Central memory CD8-positive, alpha-beta T cell (primary cell): ENCODE measurements at regions not wholly inside any gene's neighbourhood (a gene's known extent, or its start where the extent isn't known, plus 50 kb on each side); places are given as distances from the start of the nearest gene placed in this dataset.

Experiments
- ATAC-seq: fragments of 150-1000 bp; cut with Tn5 transposase; replicated peaks from 2 replicates; pipeline ENCODE4 v1.10.0; 2022; ENCODE audit warnings: mild to moderate bottlenecking, moderate FRiP score, moderate number of reproducible peaks; ENCODE audit not compliant: poor library complexity, severe bottlenecking; ENCODE audit errors: extremely low read depth
- DNase-seq, 2 donors: peaks; one replicate each; pipeline ENCODE4 v3.0.0; 2021; ENCODE audit warnings: low spot score in 2 of 2
- H3K27ac Mint-ChIP-seq: one replicate; pipeline ENCODE4 v1.8.0; 2022; ENCODE audit warnings: low read depth, mild to moderate bottlenecking, moderate library complexity, mixed read lengths
- H3K27me3 Mint-ChIP-seq: one replicate; pipeline ENCODE4 v1.8.0; 2022; ENCODE audit warnings: mixed read lengths
- H3K36me3 Mint-ChIP-seq: one replicate; pipeline ENCODE4 v1.8.0; 2022; ENCODE audit warnings: mild to moderate bottlenecking, moderate library complexity, mixed read lengths; ENCODE audit not compliant: insufficient read depth
- H3K4me1 Mint-ChIP-seq: one replicate; pipeline ENCODE4 v1.8.0; 2022; ENCODE audit warnings: mixed read lengths
- H3K4me3 Mint-ChIP-seq: one replicate; pipeline ENCODE4 v1.8.0; 2022; ENCODE audit warnings: mild to moderate bottlenecking, moderate library complexity, mixed read lengths
- H3K9me3 Mint-ChIP-seq: one replicate; pipeline ENCODE4 v1.8.0; 2022; ENCODE audit warnings: mixed read lengths

DNA sequence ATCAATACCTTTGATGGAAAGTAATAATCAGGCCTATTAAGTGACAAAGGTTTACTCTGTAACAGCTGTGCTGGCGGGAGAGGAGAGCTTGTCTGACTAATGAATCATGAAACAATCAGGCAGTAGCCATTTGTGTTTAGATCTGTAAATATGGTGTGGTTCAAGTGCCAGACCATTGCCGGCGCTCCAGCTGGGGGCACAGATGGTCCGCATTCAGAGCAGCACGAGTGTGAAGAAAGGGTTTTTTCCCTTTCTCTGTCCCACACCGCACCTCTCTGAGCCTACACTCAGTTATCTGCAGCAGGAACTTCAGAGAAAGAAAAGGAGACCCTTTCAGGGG is 111.3 kb upstream of the PAQR3 start:
- no peak for DNase-seq
- no peak overlapping the region for H3K4me3 Mint-ChIP-seq
- H3K4me1 Mint-ChIP-seq: no peaks in the 10 kb centered on the region
- H3K36me3 Mint-ChIP-seq: no peaks in the 10 kb centered on the region
- H3K27me3 Mint-ChIP-seq: no peaks in the 10 kb centered on the region
- H3K27ac Mint-ChIP-seq: no peak overlapping the region
- peaks cover 5% of the 10 kb centered on the region for H3K9me3 Mint-ChIP-seq
- ATAC-seq: no peak

DNA sequence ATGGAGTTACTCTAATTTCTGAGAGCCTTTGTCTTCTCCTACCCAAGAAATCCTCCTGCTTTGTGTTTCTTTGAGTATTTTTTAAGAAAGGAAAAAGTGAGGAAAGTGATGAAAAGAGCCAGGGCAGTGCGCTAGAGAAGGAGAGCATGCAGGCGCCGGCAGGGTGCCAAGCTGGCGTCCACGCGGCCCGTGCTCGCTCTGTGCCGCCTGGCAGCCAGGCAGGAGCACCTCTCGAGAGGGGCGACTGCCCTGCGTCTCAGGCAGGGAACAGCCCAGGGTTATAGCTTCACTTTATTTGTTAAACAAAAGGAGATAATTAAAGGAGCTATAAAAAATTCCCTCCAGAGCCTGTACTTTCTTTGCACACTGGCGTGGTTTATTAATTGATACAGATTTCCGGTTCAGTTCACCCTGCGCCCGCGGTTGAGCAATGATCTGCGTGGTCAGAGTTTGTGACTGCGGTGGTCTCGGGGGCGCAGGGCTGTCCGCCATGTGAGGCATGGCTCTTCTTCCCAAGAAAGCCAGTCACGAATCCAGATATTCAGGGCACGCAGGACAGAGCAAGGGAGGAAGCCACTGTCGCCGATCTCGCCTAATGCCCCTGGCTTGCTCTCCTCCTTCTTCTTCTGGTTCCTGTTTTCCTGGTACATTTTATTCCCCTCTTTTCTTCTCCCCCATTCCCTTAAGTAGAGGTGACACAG is 110.8 kb upstream of the PAQR3 start:
- Mint-ChIP-seq H3K4me3 (no peak overlapping the region), H3K27ac (no peak overlapping the region), H3K4me1 (no peaks in the 10 kb centered on the region), H3K36me3 (no peaks in the 10 kb centered on the region), H3K9me3 (peaks cover 5% of the 10 kb centered on the region), H3K27me3 (no peaks in the 10 kb centered on the region)
- DNase-seq (no peak), ATAC-seq (no peak)

DNA sequence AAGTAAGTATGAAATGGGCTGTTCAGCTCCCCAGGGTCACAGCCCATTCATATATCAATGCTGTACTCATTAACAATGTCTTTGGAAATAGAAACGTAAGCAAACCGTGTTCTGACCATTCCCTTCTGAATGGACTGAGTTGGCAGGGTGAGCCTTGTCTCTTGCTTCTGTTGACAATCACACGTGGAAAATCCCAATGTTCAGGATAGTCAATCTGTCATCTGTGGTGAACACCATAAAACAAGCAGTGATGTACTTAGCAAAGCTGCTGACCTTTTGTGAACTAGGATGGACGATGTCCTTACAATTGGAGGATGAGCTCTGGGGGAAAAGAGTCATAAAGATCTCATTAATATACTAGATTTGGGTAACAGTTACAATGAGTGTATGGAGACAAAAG is 109.6 kb upstream of the PAQR3 start:
- H3K9me3 Mint-ChIP-seq: peaks cover under 1% of the 10 kb centered on the region
- H3K27me3 Mint-ChIP-seq: no peaks in the 10 kb centered on the region
- ATAC-seq: no peak
- H3K4me3 Mint-ChIP-seq: no peak overlapping the region
- H3K4me1 Mint-ChIP-seq: no peaks in the 10 kb centered on the region
- DNase-seq: no peak
- H3K36me3 Mint-ChIP-seq: no peaks in the 10 kb centered on the region
- H3K27ac Mint-ChIP-seq: no peak overlapping the region

DNA sequence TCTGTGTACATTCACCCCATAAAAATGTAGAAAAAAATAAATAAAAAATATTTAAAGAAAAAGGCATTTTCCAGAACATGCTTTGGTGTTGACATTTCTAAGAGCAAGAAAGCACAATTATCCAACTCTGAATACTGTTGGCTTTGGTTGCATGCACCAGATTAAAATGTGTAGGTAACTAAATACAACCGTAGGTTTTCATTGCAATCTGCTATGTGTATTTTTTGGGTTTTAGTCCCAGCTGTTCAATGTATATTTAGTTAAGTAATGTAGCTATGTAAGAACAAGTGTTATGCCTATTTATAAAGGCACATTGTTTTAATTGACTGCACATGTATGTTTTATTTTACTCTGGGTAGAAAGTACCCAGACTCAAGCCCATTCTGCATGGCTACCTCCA is 108.1 kb upstream of the PAQR3 start:
- no peak for ATAC-seq
- Mint-ChIP-seq H3K27me3 (no peaks in the 10 kb centered on the region), H3K36me3 (no peaks in the 10 kb centered on the region), H3K9me3 (no peaks in the 10 kb centered on the region), H3K4me1 (no peaks in the 10 kb centered on the region), H3K4me3 (no peak overlapping the region), H3K27ac (no peak overlapping the region)
- no peak for DNase-seq

DNA sequence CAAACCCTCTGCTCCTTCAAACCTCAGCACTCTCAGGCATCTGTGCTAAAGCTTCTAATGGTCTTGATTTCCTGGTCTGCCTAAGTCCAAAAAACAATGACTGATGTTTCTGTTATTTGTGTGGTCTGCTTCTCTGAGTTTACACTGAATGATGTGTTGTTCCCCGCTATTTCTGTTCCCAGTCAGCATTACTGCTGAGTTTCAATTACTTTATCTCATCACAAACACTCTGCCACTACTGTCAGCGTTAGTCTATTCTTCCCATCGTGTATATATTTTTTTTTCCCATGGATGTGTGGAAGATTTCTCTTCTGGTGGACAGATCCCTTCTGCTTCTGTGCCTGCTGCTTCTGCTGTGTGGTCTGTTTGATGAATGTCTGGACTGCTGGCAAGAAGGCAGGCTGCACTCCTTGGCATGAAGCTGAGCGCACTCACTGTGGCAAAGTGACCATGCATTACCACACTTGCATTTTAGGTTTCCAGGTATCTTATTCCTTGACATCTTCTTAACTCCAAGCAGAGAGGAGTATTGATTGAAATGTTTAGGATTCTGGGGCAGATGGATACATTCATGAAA is 106.9 kb upstream of the PAQR3 start:
- no peak for DNase-seq
- Mint-ChIP-seq H3K36me3 (no peaks in the 10 kb centered on the region), H3K27ac (no peak overlapping the region)

DNA sequence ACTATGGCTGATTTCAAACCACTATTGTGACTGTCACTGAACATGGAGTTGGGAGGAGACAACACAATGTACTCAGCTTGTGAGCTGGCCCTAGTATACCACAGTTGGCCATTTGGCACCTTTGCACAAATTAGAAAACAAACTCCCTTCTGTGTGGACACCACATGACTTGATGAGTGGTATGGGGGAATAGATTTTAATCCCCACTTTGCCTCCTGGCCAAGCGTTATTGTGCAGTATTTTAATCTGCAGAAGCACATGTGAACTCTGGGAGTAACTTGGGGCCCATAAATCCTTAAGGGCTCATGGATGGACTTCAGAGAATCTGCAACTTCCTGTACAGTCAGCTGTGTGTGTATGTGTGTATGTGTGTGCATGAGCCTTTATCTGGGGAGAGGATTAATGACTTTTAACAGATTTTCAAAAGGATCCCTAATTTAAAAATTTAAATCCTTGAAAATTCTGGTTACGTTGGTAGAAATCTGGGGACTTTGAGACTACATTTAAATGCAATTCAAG is 105.0 kb upstream of the PAQR3 start:
- Mint-ChIP-seq H3K27ac (no peak overlapping the region), H3K4me3 (no peak overlapping the region), H3K9me3 (no peaks in the 10 kb centered on the region), H3K27me3 (no peaks in the 10 kb centered on the region), H3K36me3 (no peaks in the 10 kb centered on the region), H3K4me1 (no peaks in the 10 kb centered on the region)
- no peak for DNase-seq
- ATAC-seq: no peak

More for the DNA sequence above, 106.9 kb upstream of the PAQR3 start:
- Mint-ChIP-seq H3K4me3 (no peak overlapping the region), H3K9me3 (no peaks in the 10 kb centered on the region), H3K4me1 (no peaks in the 10 kb centered on the region), H3K27me3 (no peaks in the 10 kb centered on the region)
- ATAC-seq: no peak

GRCh38 chr4:79043138-79043537 is 103.9 kb upstream of the PAQR3 start:
- ATAC-seq: no peak
- H3K36me3 Mint-ChIP-seq: no peaks in the 10 kb centered on the region
- no peak for DNase-seq
- H3K9me3 Mint-ChIP-seq: no peaks in the 10 kb centered on the region
- no peak overlapping the region for H3K27ac Mint-ChIP-seq
- no peak overlapping the region for H3K4me3 Mint-ChIP-seq
- H3K4me1 Mint-ChIP-seq: no peaks in the 10 kb centered on the region
- no peaks in the 10 kb centered on the region for H3K27me3 Mint-ChIP-seq

- Mint-ChIP-seq H3K9me3 (no peaks in the 10 kb centered on the region), H3K4me3 (no peak overlapping the region), H3K4me1 (no peaks in the 10 kb centered on the region), H3K27ac (no peak overlapping the region), H3K27me3 (no peaks in the 10 kb centered on the region), H3K36me3 (no peaks in the 10 kb centered on the region)
- ATAC-seq (no peak), DNase-seq (no peak)
Measured at GRCh38 chr4:79042079-79042674, 102.9 kb upstream of the PAQR3 start.

DNA sequence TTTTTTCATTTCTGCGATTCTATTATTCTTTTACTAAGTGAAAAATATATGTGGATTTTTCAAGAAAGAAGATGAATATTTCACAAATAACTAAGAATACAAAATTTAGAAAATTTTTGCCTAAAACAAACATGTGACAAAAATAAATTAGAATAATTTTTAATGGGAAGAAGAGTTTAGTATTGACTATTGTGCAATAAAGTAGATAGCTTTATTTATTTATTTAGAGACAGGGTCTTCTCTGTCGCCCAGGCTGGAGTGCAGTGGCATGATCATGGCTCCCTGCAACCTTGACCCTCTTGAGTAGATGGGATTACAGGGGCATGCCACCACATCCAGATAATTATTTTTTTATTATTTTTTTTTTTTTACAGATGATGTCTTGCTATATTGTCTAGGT is 95.3 kb upstream of the PAQR3 start:
- Mint-ChIP-seq H3K9me3 (no peaks in the 10 kb centered on the region), H3K27me3 (no peaks in the 10 kb centered on the region), H3K4me1 (no peaks in the 10 kb centered on the region), H3K4me3 (no peak overlapping the region), H3K36me3 (no peaks in the 10 kb centered on the region), H3K27ac (no peak overlapping the region)
- no peak for DNase-seq
- no peak for ATAC-seq

- ATAC-seq (no peak), DNase-seq (no peak)
- Mint-ChIP-seq H3K36me3 (no peaks in the 10 kb centered on the region), H3K4me1 (no peaks in the 10 kb centered on the region), H3K27ac (no peak overlapping the region), H3K9me3 (no peaks in the 10 kb centered on the region), H3K27me3 (no peaks in the 10 kb centered on the region), H3K4me3 (no peak overlapping the region)
Measured at GRCh38 chr4:79030973-79031372, 91.7 kb upstream of the PAQR3 start.

DNA sequence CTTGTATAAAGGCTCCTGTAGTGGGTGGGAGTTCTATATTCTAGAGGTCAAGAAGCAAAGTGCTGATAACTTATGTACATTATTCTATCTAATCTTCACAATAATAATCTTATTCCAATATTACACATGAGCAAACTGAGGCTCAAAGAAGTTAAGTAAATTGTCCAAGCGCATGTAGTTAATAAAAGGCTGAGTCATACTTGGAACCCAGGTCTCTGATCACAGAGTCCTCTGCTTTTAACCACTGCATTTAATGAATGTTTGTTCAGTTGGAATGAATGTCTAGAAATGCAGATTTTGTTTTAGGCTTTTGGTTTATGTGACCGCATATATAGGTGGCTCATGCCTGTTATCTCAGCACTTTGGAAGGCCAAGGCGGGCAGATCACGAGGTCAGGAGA is 88.4 kb upstream of the PAQR3 start:
- Mint-ChIP-seq H3K27me3 (no peaks in the 10 kb centered on the region), H3K27ac (no peak overlapping the region)

GRCh38 chr4:79025170-79025569 is 85.9 kb upstream of the PAQR3 start:
- H3K9me3 Mint-ChIP-seq: no peaks in the 10 kb centered on the region
- no peak for DNase-seq
- H3K4me3 Mint-ChIP-seq: no peak overlapping the region
- ATAC-seq: no peak
- H3K27ac Mint-ChIP-seq: no peak overlapping the region
- H3K36me3 Mint-ChIP-seq: no peaks in the 10 kb centered on the region
- H3K4me1 Mint-ChIP-seq: no peaks in the 10 kb centered on the region
- no peaks in the 10 kb centered on the region for H3K27me3 Mint-ChIP-seq

More for the DNA sequence above, 88.4 kb upstream of the PAQR3 start:
- DNase-seq (no peak), ATAC-seq (no peak)
- Mint-ChIP-seq H3K36me3 (no peaks in the 10 kb centered on the region), H3K4me1 (no peaks in the 10 kb centered on the region), H3K4me3 (no peak overlapping the region), H3K9me3 (no peaks in the 10 kb centered on the region)
